ENCODE measurements at regions not wholly inside any gene's neighbourhood (a gene's known extent, or its start where the extent isn't known, plus 50 kb on each side); places are given as distances from the start of the nearest gene placed in this dataset.

- Histone ChIP-seq H3K4me1 (ENCODE audit: control insufficient read depth in 2 of 2, insufficient read depth in 2 of 2, low read length in 2 of 2) (no peaks in the 10 kb centered on the region), H3K27ac (ENCODE audit: low read depth in 2 of 2, low read length in 2 of 2) (no peak overlapping the region), H3K9ac (ENCODE audit: low read depth in 1 of 2, low read length in 2 of 2) (no peak overlapping the region), H3K36me3 (ENCODE audit: control insufficient read depth in 2 of 2, insufficient read depth in 2 of 2, low read length in 2 of 2) (no peaks in the 10 kb centered on the region), H3K27me3 (ENCODE audit: control insufficient read depth in 2 of 2, insufficient read depth in 2 of 2, low read length in 2 of 2) (no peaks in the 10 kb centered on the region), H3K4me3 (ENCODE audit: low read length in 2 of 2) (no peak overlapping the region), H3K9me3 (ENCODE audit: control insufficient read depth in 2 of 2, low read length in 2 of 2) (no peaks in the 10 kb centered on the region)
These were observed 83.1 kb upstream of the CSF3R start for GRCh38 chr1:36565576-36566501.

- Histone ChIP-seq H3K4me3 (ENCODE audit: low read length in 2 of 2) (no peak overlapping the region), H3K27ac (ENCODE audit: low read depth in 2 of 2, low read length in 2 of 2) (no peak overlapping the region), H3K36me3 (ENCODE audit: control insufficient read depth in 2 of 2, insufficient read depth in 2 of 2, low read length in 2 of 2) (no peaks in the 10 kb centered on the region), H3K9ac (ENCODE audit: low read depth in 1 of 2, low read length in 2 of 2) (no peak overlapping the region), H3K9me3 (ENCODE audit: control insufficient read depth in 2 of 2, low read length in 2 of 2) (no peaks in the 10 kb centered on the region), H3K4me1 (ENCODE audit: control insufficient read depth in 2 of 2, insufficient read depth in 2 of 2, low read length in 2 of 2) (no peaks in the 10 kb centered on the region), H3K27me3 (ENCODE audit: control insufficient read depth in 2 of 2, insufficient read depth in 2 of 2, low read length in 2 of 2) (no peaks in the 10 kb centered on the region)
These were observed 79.5 kb upstream of the CSF3R start for GRCh38 chr1:36562181-36562685.

GRCh38 chr1:36561361-36561724 is 78.6 kb upstream of the CSF3R start:
- Histone ChIP-seq H3K9me3 (ENCODE audit: control insufficient read depth in 2 of 2, low read length in 2 of 2) (no peaks in the 10 kb centered on the region), H3K4me1 (ENCODE audit: control insufficient read depth in 2 of 2, insufficient read depth in 2 of 2, low read length in 2 of 2) (no peaks in the 10 kb centered on the region), H3K27ac (ENCODE audit: low read depth in 2 of 2, low read length in 2 of 2) (no peak overlapping the region), H3K4me3 (ENCODE audit: low read length in 2 of 2) (no peak overlapping the region), H3K9ac (ENCODE audit: low read depth in 1 of 2, low read length in 2 of 2) (no peak overlapping the region), H3K27me3 (ENCODE audit: control insufficient read depth in 2 of 2, insufficient read depth in 2 of 2, low read length in 2 of 2) (no peaks in the 10 kb centered on the region), H3K36me3 (ENCODE audit: control insufficient read depth in 2 of 2, insufficient read depth in 2 of 2, low read length in 2 of 2) (no peaks in the 10 kb centered on the region)

GRCh38 chr1:36560621-36561360 is 78.1 kb upstream of the CSF3R start:
- Histone ChIP-seq H3K36me3 (ENCODE audit: control insufficient read depth in 2 of 2, insufficient read depth in 2 of 2, low read length in 2 of 2) (no peaks in the 10 kb centered on the region), H3K27ac (ENCODE audit: low read depth in 2 of 2, low read length in 2 of 2) (no peak overlapping the region), H3K9me3 (ENCODE audit: control insufficient read depth in 2 of 2, low read length in 2 of 2) (no peaks in the 10 kb centered on the region), H3K9ac (ENCODE audit: low read depth in 1 of 2, low read length in 2 of 2) (no peak overlapping the region), H3K4me3 (ENCODE audit: low read length in 2 of 2) (no peak overlapping the region), H3K27me3 (ENCODE audit: control insufficient read depth in 2 of 2, insufficient read depth in 2 of 2, low read length in 2 of 2) (no peaks in the 10 kb centered on the region), H3K4me1 (ENCODE audit: control insufficient read depth in 2 of 2, insufficient read depth in 2 of 2, low read length in 2 of 2) (no peaks in the 10 kb centered on the region)

- no peak overlapping the region for H3K27ac ChIP-seq (ENCODE audit: low read depth in 2 of 2, low read length in 2 of 2)
These were observed 77.5 kb upstream of the CSF3R start for GRCh38 chr1:36560177-36560576.

GRCh38 chr1:36559061-36559460 is 76.3 kb upstream of the CSF3R start:
- Histone ChIP-seq H3K27me3 (ENCODE audit: control insufficient read depth in 2 of 2, insufficient read depth in 2 of 2, low read length in 2 of 2) (peaks cover 0 to 2% of the 10 kb centered on the region in 2 donors), H3K9ac (ENCODE audit: low read depth in 1 of 2, low read length in 2 of 2) (no peak overlapping the region), H3K9me3 (ENCODE audit: control insufficient read depth in 2 of 2, low read length in 2 of 2) (no peaks in the 10 kb centered on the region), H3K4me1 (ENCODE audit: control insufficient read depth in 2 of 2, insufficient read depth in 2 of 2, low read length in 2 of 2) (no peaks in the 10 kb centered on the region), H3K27ac (ENCODE audit: low read depth in 2 of 2, low read length in 2 of 2) (no peak overlapping the region), H3K4me3 (ENCODE audit: low read length in 2 of 2) (no peak overlapping the region), H3K36me3 (ENCODE audit: control insufficient read depth in 2 of 2, insufficient read depth in 2 of 2, low read length in 2 of 2) (no peaks in the 10 kb centered on the region)

More at GRCh38 chr1:36560177-36560576, 77.5 kb upstream of the CSF3R start:
- H3K9ac ChIP-seq (ENCODE audit: low read depth in 1 of 2, low read length in 2 of 2) = no peak overlapping the region
- no peaks in the 10 kb centered on the region for H3K9me3 ChIP-seq (ENCODE audit: control insufficient read depth in 2 of 2, low read length in 2 of 2)
- H3K4me1 ChIP-seq (ENCODE audit: control insufficient read depth in 2 of 2, insufficient read depth in 2 of 2, low read length in 2 of 2) = no peaks in the 10 kb centered on the region
- no peaks in the 10 kb centered on the region for H3K27me3 ChIP-seq (ENCODE audit: control insufficient read depth in 2 of 2, insufficient read depth in 2 of 2, low read length in 2 of 2)
- no peaks in the 10 kb centered on the region for H3K36me3 ChIP-seq (ENCODE audit: control insufficient read depth in 2 of 2, insufficient read depth in 2 of 2, low read length in 2 of 2)
- H3K4me3 ChIP-seq (ENCODE audit: low read length in 2 of 2) = no peak overlapping the region

GRCh38 chr1:36557041-36558000 is 74.6 kb upstream of the CSF3R start:
- H3K9me3 ChIP-seq (ENCODE audit: control insufficient read depth in 2 of 2, low read length in 2 of 2) = no peaks in the 10 kb centered on the region
- peaks cover 6 to 9% of the 10 kb centered on the region in 2 donors for H3K27me3 ChIP-seq (ENCODE audit: control insufficient read depth in 2 of 2, insufficient read depth in 2 of 2, low read length in 2 of 2)
- no peak overlapping the region for H3K4me3 ChIP-seq (ENCODE audit: low read length in 2 of 2)
- no peaks in the 10 kb centered on the region for H3K36me3 ChIP-seq (ENCODE audit: control insufficient read depth in 2 of 2, insufficient read depth in 2 of 2, low read length in 2 of 2)
- H3K9ac ChIP-seq (ENCODE audit: low read depth in 1 of 2, low read length in 2 of 2) = no peak overlapping the region
- no peaks in the 10 kb centered on the region for H3K4me1 ChIP-seq (ENCODE audit: control insufficient read depth in 2 of 2, insufficient read depth in 2 of 2, low read length in 2 of 2)
- H3K27ac ChIP-seq (ENCODE audit: low read depth in 2 of 2, low read length in 2 of 2) = no peak overlapping the region

GRCh38 chr1:36555041-36555440 is 72.3 kb upstream of the CSF3R start:
- no peaks in the 10 kb centered on the region for H3K4me1 ChIP-seq (ENCODE audit: control insufficient read depth in 2 of 2, insufficient read depth in 2 of 2, low read length in 2 of 2)
- no peak overlapping the region for H3K27ac ChIP-seq (ENCODE audit: low read depth in 2 of 2, low read length in 2 of 2)
- no peaks in the 10 kb centered on the region for H3K9me3 ChIP-seq (ENCODE audit: control insufficient read depth in 2 of 2, low read length in 2 of 2)
- no peaks in the 10 kb centered on the region for H3K36me3 ChIP-seq (ENCODE audit: control insufficient read depth in 2 of 2, insufficient read depth in 2 of 2, low read length in 2 of 2)
- no peak overlapping the region for H3K4me3 ChIP-seq (ENCODE audit: low read length in 2 of 2)
- H3K27me3 ChIP-seq (ENCODE audit: control insufficient read depth in 2 of 2, insufficient read depth in 2 of 2, low read length in 2 of 2) = peaks cover 6 to 13% of the 10 kb centered on the region in 2 donors
- H3K9ac ChIP-seq (ENCODE audit: low read depth in 1 of 2, low read length in 2 of 2) = no peak overlapping the region

- H3K9ac ChIP-seq (ENCODE audit: low read depth in 1 of 2, low read length in 2 of 2) = no peak overlapping the region
- H3K36me3 ChIP-seq (ENCODE audit: control insufficient read depth in 2 of 2, insufficient read depth in 2 of 2, low read length in 2 of 2) = no peaks in the 10 kb centered on the region
- peaks cover 6 to 13% of the 10 kb centered on the region in 2 donors for H3K27me3 ChIP-seq (ENCODE audit: control insufficient read depth in 2 of 2, insufficient read depth in 2 of 2, low read length in 2 of 2)
- H3K4me1 ChIP-seq (ENCODE audit: control insufficient read depth in 2 of 2, insufficient read depth in 2 of 2, low read length in 2 of 2) = no peaks in the 10 kb centered on the region
- no peaks in the 10 kb centered on the region for H3K9me3 ChIP-seq (ENCODE audit: control insufficient read depth in 2 of 2, low read length in 2 of 2)
- H3K4me3 ChIP-seq (ENCODE audit: low read length in 2 of 2) = no peak overlapping the region
- no peak overlapping the region for H3K27ac ChIP-seq (ENCODE audit: low read depth in 2 of 2, low read length in 2 of 2)
These were observed 71.6 kb upstream of the CSF3R start for GRCh38 chr1:36554323-36554628.

Data from mucosa of rectum (tissue), 2 donors.